Liver (tissue), 3 donors: ENCODE measurements at regions not wholly inside any gene's neighbourhood (a gene's known extent, or its start where the extent isn't known, plus 50 kb on each side); places are given as distances from the start of the nearest gene placed in this dataset.

Source experiments
- RAD21 ChIP-seq, 2 donors: IDR thresholded peaks; 2 replicates each; pipeline ENCODE4 v1.6.1; 2016; ENCODE audit warnings: antibody characterized with exemption in 2 of 2, mild to moderate bottlenecking in 2 of 2
- SP1 ChIP-seq: IDR thresholded peaks from 2 replicates; pipeline ENCODE4 v1.6.1; 2018; ENCODE audit warnings: antibody characterized with exemption, mild to moderate bottlenecking
- TAF1 ChIP-seq: conservative IDR thresholded peaks from 2 replicates; pipeline ENCODE4 v1.6.1; 2016; ENCODE audit warnings: antibody characterized with exemption, mild to moderate bottlenecking
- YY1 ChIP-seq: IDR thresholded peaks from 2 replicates; pipeline ENCODE4 v1.6.1; 2016; ENCODE audit warnings: antibody characterized with exemption, mild to moderate bottlenecking
- TF ChIP-seq, protein P1 (sequence below): fragments of 150-350 bp; IDR thresholded peaks from 2 replicates; pipeline ENCODE4 v1.5.1; 2017; ENCODE audit warnings: improper control_type of control experiment, low read depth, low read length; ENCODE audit not compliant: missing input control
- TF ChIP-seq, protein P2 (sequence below): IDR thresholded peaks from 2 replicates; pipeline ENCODE4 v1.6.1; 2016; ENCODE audit warnings: antibody characterized with exemption
- TF ChIP-seq, protein P3 (sequence below): IDR thresholded peaks from 2 replicates; pipeline ENCODE4 v1.6.1; 2016; ENCODE audit warnings: antibody characterized with exemption
- TF ChIP-seq, protein P4 (sequence below): IDR thresholded peaks from 2 replicates; pipeline ENCODE4 v1.6.1; 2016; ENCODE audit warnings: antibody characterized with exemption
- donor health status: healthy.
- donor health status: healthy.

DNA sequence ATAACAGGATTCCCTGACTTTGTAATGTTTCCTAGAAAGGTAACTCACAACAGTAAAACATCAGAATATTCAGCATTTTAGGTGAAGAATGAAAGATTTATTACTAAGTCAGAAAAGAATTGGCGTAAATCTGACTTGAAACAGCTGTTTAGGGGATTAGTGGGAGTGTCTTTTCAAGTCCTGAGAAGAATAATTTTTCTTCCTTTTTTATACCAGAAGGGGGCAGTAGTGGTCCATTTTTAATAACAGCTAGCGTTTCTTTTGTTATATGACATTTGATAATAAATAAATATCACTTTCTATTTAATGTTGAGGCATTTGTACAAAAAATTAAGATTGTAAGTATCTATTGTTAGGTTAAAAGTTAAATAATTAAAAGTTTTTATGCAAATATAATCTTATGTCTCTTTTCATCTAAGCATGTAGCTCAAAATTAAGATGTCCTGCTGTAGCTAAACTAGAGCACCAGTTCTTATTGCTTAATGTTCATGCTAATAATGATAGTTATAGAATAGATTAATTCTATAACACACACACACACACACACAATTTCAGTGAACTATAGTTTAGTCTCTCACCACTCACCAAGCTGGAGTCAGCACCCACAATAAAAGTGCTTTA lies 258.7 kb upstream of the ARRDC3 start:
- TF ChIP-seq, protein P1, sequence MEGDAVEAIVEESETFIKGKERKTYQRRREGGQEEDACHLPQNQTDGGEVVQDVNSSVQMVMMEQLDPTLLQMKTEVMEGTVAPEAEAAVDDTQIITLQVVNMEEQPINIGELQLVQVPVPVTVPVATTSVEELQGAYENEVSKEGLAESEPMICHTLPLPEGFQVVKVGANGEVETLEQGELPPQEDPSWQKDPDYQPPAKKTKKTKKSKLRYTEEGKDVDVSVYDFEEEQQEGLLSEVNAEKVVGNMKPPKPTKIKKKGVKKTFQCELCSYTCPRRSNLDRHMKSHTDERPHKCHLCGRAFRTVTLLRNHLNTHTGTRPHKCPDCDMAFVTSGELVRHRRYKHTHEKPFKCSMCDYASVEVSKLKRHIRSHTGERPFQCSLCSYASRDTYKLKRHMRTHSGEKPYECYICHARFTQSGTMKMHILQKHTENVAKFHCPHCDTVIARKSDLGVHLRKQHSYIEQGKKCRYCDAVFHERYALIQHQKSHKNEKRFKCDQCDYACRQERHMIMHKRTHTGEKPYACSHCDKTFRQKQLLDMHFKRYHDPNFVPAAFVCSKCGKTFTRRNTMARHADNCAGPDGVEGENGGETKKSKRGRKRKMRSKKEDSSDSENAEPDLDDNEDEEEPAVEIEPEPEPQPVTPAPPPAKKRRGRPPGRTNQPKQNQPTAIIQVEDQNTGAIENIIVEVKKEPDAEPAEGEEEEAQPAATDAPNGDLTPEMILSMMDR, result peak; percentile 45
- no peak for TF ChIP-seq YY1
- TF ChIP-seq, protein P2, sequence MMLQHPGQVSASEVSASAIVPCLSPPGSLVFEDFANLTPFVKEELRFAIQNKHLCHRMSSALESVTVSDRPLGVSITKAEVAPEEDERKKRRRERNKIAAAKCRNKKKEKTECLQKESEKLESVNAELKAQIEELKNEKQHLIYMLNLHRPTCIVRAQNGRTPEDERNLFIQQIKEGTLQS, result no peak
- TF ChIP-seq, protein P3, sequence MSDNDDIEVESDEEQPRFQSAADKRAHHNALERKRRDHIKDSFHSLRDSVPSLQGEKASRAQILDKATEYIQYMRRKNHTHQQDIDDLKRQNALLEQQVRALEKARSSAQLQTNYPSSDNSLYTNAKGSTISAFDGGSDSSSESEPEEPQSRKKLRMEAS, result no peak
- TF ChIP-seq, protein P4, sequence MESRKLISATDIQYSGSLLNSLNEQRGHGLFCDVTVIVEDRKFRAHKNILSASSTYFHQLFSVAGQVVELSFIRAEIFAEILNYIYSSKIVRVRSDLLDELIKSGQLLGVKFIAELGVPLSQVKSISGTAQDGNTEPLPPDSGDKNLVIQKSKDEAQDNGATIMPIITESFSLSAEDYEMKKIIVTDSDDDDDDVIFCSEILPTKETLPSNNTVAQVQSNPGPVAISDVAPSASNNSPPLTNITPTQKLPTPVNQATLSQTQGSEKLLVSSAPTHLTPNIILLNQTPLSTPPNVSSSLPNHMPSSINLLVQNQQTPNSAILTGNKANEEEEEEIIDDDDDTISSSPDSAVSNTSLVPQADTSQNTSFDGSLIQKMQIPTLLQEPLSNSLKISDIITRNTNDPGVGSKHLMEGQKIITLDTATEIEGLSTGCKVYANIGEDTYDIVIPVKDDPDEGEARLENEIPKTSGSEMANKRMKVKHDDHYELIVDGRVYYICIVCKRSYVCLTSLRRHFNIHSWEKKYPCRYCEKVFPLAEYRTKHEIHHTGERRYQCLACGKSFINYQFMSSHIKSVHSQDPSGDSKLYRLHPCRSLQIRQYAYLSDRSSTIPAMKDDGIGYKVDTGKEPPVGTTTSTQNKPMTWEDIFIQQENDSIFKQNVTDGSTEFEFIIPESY, result no peak
- TF ChIP-seq SP1, result no peak
- peak; percentile 64 to 67 for TF ChIP-seq RAD21 (IDR thresholded peaks at IDR 0.05)
- TF ChIP-seq TAF1, result no peak
